ENCODE measurements at regions not wholly inside any gene's neighbourhood (a gene's known extent, or its start where the extent isn't known, plus 50 kb on each side); places are given as distances from the start of the nearest gene placed in this dataset.
A peak's percentile ranks its signal among the peaks of the same experiment; 100 is the strongest.

- Histone ChIP-seq H3K4me3 (replicated peaks in 1 of 3) (no peak overlapping the region), H3K36me3 (no peaks in the 10 kb centered on the region), H3K27ac (no peak overlapping the region), H3K4me1 (no peaks in the 10 kb centered on the region), H3K9me3 (no peaks in the 10 kb centered on the region), H3K27me3 (no peaks in the 10 kb centered on the region)
- WGBS, 2 donors: 57 to 71% methylated on average over 1 of the region's 1 CpG
- TF ChIP-seq POLR2A (IDR thresholded peaks at IDR 0.05) (no peak), CTCF (IDR thresholded peaks at IDR 0.05) (no peak)
- DNase-seq: no peak
- intact Hi-C loops (cut with DNase I): no loop called here
Observed at GRCh38 chr12:82583756-82584155, 103.0 kb upstream of the TMTC2 start.

GRCh38 chr12:82593143-82593542, 93.6 kb upstream of the TMTC2 start:
- Histone ChIP-seq H3K9me3 (no peaks in the 10 kb centered on the region), H3K4me1 (peaks cover 0 to 5% of the 10 kb centered on the region in 2 donors), H3K27me3 (no peaks in the 10 kb centered on the region), H3K4me3 (replicated peaks in 1 of 3) (no peak overlapping the region), H3K36me3 (no peaks in the 10 kb centered on the region), H3K27ac (no peak overlapping the region)
- no peak for DNase-seq
- TF ChIP-seq POLR2A (IDR thresholded peaks at IDR 0.05) (no peak), CTCF (IDR thresholded peaks at IDR 0.05) (no peak)
- intact Hi-C loops (cut with DNase I): no loop called here
- WGBS, 2 donors: 77 to 85% methylated on average over 3 of the region's 3 CpGs

- intact Hi-C loops (cut with DNase I): no loop called here
Observed at GRCh38 chr12:82593901-82594396, 92.8 kb upstream of the TMTC2 start.

GRCh38 chr12:82595941-82596340, 90.8 kb upstream of the TMTC2 start:
- TF ChIP-seq POLR2A (IDR thresholded peaks at IDR 0.05): no peak
- no peak for TF ChIP-seq CTCF (IDR thresholded peaks at IDR 0.05)
- DNase-seq: no peak
- no peaks in the 10 kb centered on the region for H3K9me3 ChIP-seq
- H3K4me1 ChIP-seq: peaks cover 0 to 5% of the 10 kb centered on the region in 2 donors
- no peaks in the 10 kb centered on the region for H3K36me3 ChIP-seq
- H3K4me3 ChIP-seq (replicated peaks in 1 of 3): no peak overlapping the region
- intact Hi-C loops (cut with DNase I): no loop called here
- no peaks in the 10 kb centered on the region for H3K27me3 ChIP-seq
- no peak overlapping the region for H3K27ac ChIP-seq

More at GRCh38 chr12:82593901-82594396, 92.8 kb upstream of the TMTC2 start:
- no peaks in the 10 kb centered on the region for H3K36me3 ChIP-seq
- no peaks in the 10 kb centered on the region for H3K9me3 ChIP-seq
- TF ChIP-seq CTCF (IDR thresholded peaks at IDR 0.05) (no peak), POLR2A (IDR thresholded peaks at IDR 0.05) (no peak)
- H3K4me3 ChIP-seq (replicated peaks in 1 of 3): no peak overlapping the region
- H3K4me1 ChIP-seq: peaks cover 0 to 5% of the 10 kb centered on the region in 2 donors
- 41 to 43% methylated on average over 1 of the region's 1 CpG for WGBS, 2 donors
- DNase-seq: no peak
- no peak overlapping the region for H3K27ac ChIP-seq
- H3K27me3 ChIP-seq: no peaks in the 10 kb centered on the region

- Histone ChIP-seq H3K4me1 (peaks cover 0 to 5% of the 10 kb centered on the region in 2 donors), H3K4me3 (replicated peaks in 1 of 3) (no peak overlapping the region), H3K36me3 (no peaks in the 10 kb centered on the region), H3K9me3 (no peaks in the 10 kb centered on the region), H3K27ac (no peak overlapping the region), H3K27me3 (no peaks in the 10 kb centered on the region)
- DNase-seq: peak; percentile 14 to 21
- TF ChIP-seq CTCF (IDR thresholded peaks at IDR 0.05) (no peak), POLR2A (IDR thresholded peaks at IDR 0.05) (no peak)
- 38% methylated on average over 1 of the region's 1 CpG for WGBS, 2 donors
- intact Hi-C loops (cut with DNase I): no loop called here
Observed at GRCh38 chr12:82596483-82596882, 90.2 kb upstream of the TMTC2 start.

Measured in thyroid gland (tissue), 4 donors.